Stimulated activated CD4-positive, alpha-beta T cell treated with anti-CD3 and anti-CD28 coated beads, Interleukin-2, amount 100 ng/mL, for 48 hours (primary cell): ENCODE measurements at regions not wholly inside any gene's neighbourhood (a gene's known extent, or its start where the extent isn't known, plus 50 kb on each side); places are given as distances from the start of the nearest gene placed in this dataset.
"Not testable (repeated sequence)": the region's sequence is repeated elsewhere in the genome, so short reads cannot be mapped to it uniquely, and the experiment has no call there.

ENCODE experiments used
- DNase-seq, 2 donors: peaks; one replicate each; pipeline ENCODE4 v3.0.0-alpha.2; 2020

- no peak for DNase-seq
Measured at GRCh38 chr9:13809401-13809800, 504.5 kb downstream of the NFIB start.

DNA sequence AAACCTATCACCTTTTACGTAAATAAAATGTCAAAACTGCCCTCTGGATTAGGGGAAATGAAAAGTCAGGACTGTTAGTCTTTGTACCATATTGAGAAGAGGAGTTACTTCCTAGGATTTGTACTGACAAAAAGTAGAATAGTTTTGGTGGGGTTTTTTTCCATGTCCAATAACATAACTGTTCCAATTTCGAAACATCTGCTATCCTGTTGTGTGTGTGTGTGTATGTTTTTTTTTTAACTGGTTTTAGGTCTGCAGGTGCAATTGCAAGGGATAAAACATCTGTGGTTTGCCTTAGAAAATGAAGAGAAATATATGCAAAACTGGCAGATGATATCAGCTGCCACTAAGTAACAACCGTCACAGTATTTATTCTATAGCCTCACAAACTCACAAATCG is 506.8 kb downstream of the NFIB start:
- no peak for DNase-seq

DNA sequence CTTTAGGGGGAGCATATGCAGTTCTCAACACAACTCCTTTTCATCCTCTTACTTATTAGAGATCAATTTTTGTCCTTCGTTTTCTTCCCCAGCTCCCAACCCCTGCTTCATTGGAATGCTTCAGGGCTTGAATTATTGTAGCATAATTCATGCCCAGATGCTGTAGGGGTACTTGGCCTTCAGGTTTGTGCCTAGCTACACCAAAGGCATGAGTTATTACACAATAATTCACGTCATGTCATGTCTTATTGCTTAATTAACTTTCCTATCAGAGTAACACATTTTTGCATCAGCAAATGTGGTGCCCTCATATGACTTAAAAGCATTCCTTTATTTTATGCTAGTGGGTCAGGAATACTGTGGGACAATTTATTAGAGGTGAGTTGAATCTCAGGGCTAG is 507.2 kb downstream of the NFIB start:
- no peak for DNase-seq

- DNase-seq: no peak
Measured at GRCh38 chr9:13805546-13805945, 508.4 kb downstream of the NFIB start.

DNA sequence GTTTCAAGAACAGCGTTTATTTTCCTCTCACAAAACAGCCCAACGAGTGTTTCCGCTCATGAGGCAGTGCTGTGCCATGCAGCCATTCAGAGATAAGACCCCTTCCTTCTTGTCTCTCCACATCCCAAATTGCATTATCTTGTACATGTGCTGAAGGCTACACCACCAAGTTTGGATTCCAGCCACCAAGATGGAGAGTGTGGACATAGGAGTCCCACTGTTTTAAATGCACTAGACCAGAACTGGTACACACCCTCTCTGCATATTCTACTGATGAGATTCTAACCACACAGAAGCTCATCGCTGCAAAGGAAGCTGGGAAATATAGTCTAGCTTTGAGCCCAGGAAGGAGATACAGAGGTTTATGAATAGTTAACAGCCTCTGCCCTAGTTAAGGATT is 509.4 kb downstream of the NFIB start:
- DNase-seq: no peak

DNA sequence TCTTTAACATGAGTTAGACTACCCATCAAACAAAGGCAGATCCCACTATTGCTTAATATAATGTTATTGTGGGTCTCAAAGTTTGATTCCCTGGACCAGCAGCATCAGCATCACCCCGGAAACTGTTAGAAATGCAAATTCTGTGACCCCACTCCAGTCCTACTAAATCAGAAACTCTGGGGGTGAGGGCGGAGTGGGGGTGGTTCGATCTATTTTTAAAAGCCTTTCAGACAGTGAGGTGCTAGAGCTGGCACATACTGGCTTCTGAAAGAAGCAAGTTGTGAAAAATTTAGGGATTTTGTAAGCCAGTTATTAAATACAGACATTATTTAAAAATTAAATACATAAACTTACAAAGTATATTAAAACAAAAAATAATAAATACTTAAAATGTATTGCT is 513.2 kb downstream of the NFIB start:
- DNase-seq: no peak

- not testable (repeated sequence) for DNase-seq
Measured at GRCh38 chr9:13797701-13798100, 516.2 kb downstream of the NFIB start.

DNA sequence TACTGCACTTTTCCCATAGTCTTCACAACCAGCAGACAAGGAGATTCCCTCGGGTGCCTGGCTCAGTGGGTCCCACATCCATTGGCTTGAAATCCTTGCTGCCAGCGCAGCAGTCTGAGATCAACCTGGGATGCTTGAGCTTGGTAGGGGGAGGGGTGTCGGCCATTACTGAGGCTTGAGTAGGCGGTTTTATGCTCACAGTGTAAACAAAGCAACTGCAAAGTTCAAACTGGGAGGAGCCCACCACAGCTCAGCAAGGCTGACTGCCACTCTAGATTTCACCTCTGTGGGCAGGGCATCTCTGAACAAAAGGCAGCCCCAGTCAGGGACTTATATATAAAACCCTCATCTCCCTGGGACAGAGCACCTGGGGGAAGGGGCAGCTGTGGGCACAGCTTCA is 512.3 kb upstream of the MPDZ start:
- DNase-seq: no peak

GRCh38 chr9:13790055-13790454 is 510.6 kb upstream of the MPDZ start:
- DNase-seq: no peak

DNA sequence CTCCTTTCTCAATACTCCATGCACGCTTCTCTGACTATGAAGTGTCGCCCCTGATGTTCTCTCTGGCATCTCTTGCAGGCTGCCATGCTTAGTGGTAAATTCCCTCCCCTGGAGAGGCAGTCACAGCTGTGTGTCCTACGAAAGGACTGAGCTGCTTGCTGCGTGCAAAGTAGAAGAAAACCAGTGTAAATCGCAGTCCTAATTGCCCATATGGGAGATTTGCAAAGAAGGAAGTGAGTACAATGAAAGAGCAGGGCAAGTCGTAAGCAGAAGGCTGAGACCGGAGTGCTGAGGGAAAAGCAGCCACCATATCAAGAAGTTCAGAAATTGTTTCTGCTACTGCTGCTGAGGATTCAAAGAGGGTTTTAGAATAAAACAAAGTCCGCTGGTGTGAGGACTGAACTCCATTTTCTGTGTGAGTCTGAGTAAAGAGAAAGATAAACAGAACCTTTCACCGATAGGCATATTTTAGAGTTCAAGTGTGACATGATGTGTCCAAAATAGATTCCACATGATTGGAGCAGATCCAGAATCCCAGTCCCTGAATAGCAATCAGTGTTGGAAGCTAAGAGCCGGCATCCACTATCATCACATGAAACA is 507.8 kb upstream of the MPDZ start:
- no peak for DNase-seq

DNA sequence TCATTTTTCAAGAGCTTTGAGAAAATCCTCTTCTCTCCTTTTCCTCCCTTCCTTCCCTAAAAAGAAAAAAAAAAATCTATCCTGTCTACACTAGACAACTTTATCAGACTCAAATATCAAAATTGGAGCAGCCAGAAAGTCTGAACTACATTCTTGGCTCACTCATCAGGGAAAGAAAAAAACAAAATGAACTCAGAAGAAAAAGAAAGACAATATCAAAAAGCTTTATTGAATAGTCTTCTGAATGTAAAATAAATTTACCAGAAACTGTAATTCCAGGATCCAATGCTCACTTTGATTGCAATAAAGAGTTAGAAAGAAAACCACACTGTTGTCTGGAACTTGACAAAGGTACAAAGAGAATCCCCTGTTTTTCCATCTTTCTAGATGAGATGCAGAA is 507.2 kb upstream of the MPDZ start:
- no peak for DNase-seq

DNA sequence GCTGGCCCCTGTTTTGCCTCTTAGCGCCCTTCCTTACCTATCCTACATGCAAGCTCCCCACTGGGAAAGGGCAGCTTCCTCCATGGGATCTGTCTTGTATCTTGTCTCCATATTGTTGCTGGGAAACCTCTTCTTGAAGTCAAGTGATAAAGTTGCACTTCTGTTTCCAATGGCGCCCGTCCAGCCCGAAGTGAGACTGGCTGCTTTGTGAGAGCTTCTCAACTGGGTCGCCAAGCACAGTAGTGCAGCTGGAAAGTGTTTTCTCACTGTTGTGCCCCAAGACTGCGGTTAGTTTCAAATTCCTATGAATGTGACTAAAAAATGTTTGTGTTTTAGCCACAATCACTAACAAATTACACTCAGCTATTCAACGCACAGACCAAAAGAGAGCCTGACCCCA is 506.6 kb upstream of the MPDZ start:
- DNase-seq: no peak

DNA sequence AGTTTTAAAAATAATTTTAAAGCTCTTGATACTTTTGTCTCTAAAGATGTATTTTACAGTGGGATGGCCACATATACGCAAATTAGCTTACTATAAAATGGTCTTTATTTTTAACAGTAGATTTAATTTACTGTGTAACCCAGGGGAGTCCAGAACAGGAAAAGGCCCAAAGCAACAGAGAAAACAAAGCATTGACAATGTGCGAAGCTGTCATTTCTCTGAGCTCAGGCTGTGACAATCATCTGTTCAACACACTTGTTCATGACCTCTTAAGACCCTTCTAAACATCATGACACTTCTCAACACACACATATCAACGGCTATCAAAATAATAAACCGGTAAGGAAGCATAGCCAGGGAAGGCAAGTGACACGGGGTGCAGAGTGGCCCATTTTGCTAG is 499.6 kb upstream of the MPDZ start:
- DNase-seq: no peak

DNA sequence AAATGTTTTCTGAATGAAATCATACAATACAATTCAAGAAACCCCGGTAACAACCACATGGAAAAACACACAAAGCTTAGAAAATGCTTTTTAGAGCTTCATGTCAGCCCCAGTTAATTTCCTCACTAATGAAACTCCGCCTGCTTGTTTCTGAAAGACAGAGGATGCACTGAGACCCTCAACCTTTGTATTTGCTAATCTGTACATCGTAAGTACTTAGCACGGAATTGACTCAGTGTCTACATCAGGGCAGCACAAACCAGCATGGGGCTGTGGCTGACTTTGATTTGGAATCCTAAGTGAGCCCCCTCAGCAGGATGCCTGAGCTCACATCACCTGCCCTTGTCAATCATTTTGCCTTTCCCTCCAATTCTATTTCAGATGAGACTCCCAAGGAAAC is 499.1 kb upstream of the MPDZ start:
- no peak for DNase-seq

DNA sequence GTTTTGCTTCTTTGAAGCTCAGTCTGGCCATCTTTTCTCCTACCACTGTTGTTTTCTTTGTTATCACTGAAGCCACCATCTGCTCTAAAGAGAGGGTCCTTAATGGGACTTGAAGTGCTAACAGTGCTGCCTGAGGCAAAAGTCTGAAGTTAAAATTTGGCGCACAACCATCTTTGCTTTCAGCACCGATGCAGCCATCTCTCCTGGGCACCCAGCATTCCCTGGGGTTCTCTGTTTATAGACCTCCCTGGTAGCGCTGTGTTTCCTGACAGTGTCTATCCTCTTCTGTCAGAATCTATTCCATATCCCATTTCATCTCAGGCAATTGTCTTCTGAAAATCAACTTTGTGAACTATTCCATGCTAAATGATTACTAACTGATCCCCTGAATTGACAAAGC is 491.5 kb upstream of the MPDZ start:
- no peak for DNase-seq

GRCh38 chr9:13769641-13770040 is 490.1 kb upstream of the MPDZ start:
- no peak for DNase-seq

DNA sequence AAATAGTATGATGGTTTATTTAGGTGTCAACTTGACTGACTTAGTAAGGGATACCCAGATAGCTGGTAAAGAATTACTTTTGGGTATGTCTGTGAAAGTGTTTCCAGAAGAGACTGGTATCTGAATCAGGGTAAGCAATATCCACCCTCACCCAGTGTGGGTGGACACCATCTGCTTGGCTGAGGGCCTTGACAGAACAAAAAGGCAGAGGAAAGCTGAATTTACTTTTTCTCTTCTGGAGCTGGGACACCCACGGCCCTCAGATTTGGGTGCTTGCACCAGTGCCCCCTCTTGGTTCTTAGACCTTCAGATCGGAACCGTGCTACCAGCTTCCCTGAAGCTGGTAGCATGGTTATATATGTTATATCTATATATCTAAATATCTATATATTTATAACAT is 489.5 kb upstream of the MPDZ start:
- DNase-seq: no peak

DNA sequence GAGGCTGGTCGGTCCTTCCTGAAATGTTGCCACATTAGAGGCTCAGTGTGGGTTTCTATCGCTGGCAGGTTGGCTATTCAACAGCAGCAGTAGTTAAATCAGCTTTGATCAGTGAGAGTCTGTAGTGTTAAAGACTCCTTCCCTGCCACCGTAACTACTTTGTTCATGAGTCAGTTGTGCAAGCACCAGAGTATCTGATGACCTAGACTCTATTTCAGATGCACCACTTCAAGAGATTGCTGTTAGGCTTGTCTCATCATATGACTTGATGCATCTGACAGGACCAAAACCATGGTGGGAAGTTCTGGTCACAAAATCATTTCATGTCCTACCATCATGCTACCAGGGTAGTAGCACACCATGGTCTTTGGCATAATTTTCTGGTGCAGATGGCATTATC is 482.7 kb upstream of the MPDZ start:
- DNase-seq: no peak

GRCh38 chr9:13759551-13759950 is 480.1 kb upstream of the MPDZ start:
- DNase-seq: no peak

DNA sequence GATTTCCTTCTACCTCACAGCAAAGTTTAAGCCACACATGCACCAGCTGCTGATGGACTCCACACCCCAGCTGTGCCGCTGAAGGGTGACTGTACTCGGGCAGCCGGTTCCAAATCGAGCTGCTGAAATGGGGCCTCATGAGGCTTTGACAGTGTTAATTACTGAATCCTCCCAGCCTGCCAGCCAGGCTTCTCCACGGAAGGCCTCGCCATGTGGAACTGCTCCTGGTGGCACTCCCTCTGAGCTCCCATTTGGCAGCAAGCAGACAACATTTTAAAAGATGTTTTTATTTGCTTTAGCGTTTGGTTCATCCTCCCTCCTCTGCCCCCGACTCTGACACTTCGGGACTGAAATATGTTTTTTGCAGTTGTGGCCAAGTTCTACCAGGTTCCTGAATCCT is 479.4 kb upstream of the MPDZ start:
- no peak for DNase-seq

DNA sequence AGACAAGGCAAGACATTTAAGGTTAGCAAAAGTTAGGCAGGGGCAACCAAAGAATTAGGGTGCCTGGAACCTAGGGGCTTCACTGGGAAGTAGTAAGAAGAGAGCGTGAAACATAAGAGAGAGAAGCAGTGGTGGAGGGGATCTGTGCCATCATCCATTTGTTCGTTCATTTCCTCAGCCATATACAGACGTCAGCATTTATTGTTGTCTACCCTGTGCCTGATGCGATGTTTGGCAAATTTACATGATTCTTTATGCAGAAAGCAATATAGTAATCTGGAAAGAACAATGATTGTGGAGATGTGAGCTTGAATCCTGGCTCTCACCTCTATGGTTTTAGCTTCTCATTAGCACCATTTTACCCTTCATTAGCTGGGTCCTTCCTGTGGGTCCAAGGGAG is 477.5 kb upstream of the MPDZ start:
- no peak for DNase-seq

- DNase-seq: no peak
Measured at GRCh38 chr9:13755551-13755950, 476.1 kb upstream of the MPDZ start.

DNA sequence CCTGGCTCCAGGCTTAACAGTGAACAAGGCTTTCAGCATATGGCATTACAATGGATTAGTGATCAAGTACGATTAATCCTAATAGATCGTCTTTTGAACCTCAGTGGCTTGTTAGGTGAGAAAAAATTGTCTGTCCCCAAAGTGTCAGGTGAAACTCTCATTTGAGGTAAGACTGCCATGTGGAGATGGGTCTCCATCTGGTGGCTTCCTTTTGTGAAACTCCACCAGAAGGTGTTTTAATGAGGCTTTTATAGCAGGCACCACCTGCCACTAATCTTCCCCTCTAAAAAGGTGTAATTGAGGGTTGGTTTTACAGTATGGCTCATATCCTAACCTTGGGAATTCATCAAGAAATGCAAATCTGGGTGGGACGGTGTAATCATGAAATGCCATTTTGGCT is 471.1 kb upstream of the MPDZ start:
- DNase-seq: no peak

DNA sequence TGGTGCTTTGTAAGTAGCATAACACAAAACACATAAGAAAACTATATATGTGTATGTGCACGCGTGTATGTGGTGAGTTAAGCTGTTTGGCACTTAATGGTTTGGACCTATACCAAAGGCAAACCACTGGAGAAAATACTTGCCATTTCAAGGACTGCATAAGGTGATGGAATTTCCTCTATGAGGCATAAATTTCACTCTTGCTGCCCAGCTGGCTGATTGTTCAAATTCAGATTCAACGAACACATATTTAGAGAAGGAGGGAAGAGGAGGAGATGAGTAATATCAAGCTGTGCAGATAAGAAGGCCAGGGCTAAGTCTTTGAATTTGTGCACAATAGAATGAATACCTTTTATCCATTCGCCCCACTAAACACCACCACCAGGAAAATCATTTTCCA is 470.6 kb upstream of the MPDZ start:
- no peak for DNase-seq

GRCh38 chr9:13746876-13747275 is 467.4 kb upstream of the MPDZ start:
- no peak for DNase-seq
